GM12864 (cell line): ENCODE measurements at regions not wholly inside any gene's neighbourhood (a gene's known extent, or its start where the extent isn't known, plus 50 kb on each side); places are given as distances from the start of the nearest gene placed in this dataset.

Experiments used
- DNase-seq: peaks from one replicate; pipeline ENCODE4 v3.0.0-alpha.2; 2011; ENCODE audit warnings: low read depth
- H3K4me3 ChIP-seq: 2 replicates; pipeline ENCODE4 v1.5.1; 2011; ENCODE audit warnings: mild to moderate bottlenecking, low read depth, low read length, control low read depth
- CTCF ChIP-seq: IDR thresholded peaks from 2 replicates; pipeline ENCODE4 v1.5.1; 2011; ENCODE audit warnings: low read depth, mild to moderate bottlenecking, moderate library complexity, low read length, control low read depth, inconsistent platforms; ENCODE audit errors: missing control alignments

GRCh38 chr2:161005170-161005569, 155.1 kb upstream of the TANK start:
- TF ChIP-seq CTCF = no peak
- no peak for DNase-seq

GRCh38 chr2:161008311-161008710, 151.9 kb upstream of the TANK start:
- no peak overlapping the region for H3K4me3 ChIP-seq
- no peak for TF ChIP-seq CTCF
- no peak for DNase-seq

More at GRCh38 chr2:161005170-161005569, 155.1 kb upstream of the TANK start:
- H3K4me3 ChIP-seq = no peak overlapping the region

DNA sequence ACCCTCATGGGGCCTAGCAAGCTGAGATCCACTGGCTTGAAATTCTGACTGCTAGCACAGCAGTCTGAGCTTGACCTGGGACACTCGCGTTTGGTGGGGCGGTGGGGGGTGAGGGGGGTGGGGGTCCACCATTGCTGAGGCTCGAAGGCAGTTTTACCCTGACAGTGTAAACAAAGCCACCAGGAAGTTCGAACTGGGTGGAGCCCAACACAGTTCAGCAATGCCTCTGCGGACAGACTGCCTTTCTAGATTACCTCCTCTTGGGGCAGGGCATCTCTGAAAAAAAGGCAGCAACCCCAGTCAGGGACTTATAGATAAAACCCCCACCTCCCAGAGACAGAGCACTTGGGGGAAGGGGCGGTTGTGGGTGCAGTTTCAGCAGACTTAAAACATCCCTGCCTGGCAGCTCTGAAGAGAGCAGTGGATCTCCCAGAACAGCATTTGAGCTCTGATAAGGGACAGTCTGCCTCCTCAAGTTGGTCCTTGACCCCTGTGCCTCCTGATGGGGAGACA, 149.7 kb upstream of the TANK start:
- no peak for TF ChIP-seq CTCF
- H3K4me3 ChIP-seq = no peak overlapping the region
- no peak for DNase-seq

GRCh38 chr2:161017780-161018470, 142.3 kb upstream of the TANK start:
- TF ChIP-seq CTCF = no peak
- no peak overlapping the region for H3K4me3 ChIP-seq
- DNase-seq = no peak

DNA sequence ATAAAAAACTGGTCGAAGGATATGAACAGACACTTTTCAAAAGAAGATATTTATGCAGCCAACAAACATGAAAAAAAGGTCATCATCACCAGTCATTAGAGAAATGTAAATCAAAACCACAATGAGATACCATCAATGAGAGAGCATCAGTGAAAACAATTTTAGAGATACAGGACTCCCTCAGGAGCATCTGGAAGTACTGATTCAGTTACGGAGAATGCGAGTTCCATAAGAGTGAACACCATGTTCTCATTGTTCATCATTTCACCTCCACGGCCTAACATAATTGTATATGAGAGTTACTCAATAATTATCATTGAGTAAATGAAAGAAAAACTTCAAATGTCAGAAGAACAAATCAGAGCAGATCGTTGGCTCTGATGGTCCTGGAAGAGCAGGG, 140.9 kb upstream of the TANK start:
- DNase-seq = no peak
- no peak overlapping the region for H3K4me3 ChIP-seq
- no peak for TF ChIP-seq CTCF

GRCh38 chr2:161020437-161020836, 139.8 kb upstream of the TANK start:
- no peak for TF ChIP-seq CTCF
- H3K4me3 ChIP-seq = no peak overlapping the region
- DNase-seq = no peak

DNA sequence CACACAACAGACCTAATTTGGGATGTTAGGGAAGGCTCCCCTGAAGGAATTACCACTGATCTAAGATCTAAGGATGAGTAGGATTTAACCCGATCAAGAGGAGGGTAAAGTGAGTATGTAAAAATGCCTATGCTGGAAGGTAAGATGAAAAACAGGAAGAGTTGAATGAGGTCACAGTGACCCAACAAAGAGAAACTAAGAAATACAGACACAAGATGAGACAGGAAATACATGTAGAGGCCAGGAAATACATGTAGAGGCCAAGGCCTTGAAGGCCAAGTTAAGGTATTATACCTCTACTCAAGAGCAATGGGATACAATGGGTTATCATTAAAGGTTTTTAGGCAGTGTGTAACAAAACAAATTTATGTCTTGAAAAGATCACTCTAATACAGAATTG, 131.6 kb upstream of the TANK start:
- DNase-seq = no peak
- H3K4me3 ChIP-seq = no peak overlapping the region
- TF ChIP-seq CTCF = no peak
